NCI-H345 treated with DMSO at 0.1 percent for 48 hours (cell line): ENCODE measurements at regions not wholly inside any gene's neighbourhood (a gene's known extent, or its start where the extent isn't known, plus 50 kb on each side); places are given as distances from the start of the nearest gene placed in this dataset.

Experiments
- DNase-seq: peaks from one replicate; lab custom pipeline; 2025; ENCODE audit not compliant: unreplicated experiment; lab: John Stamatoyannopoulos, UW

GRCh38 chrX:27924718-27925117 lies 56.5 kb downstream of the DCAF8L1 start:
- no peak for DNase-seq

- no peak for DNase-seq
Observed at GRCh38 chrX:27924261-27924660, 57.0 kb downstream of the DCAF8L1 start.

- DNase-seq, result peak; percentile 0
Observed at GRCh38 chrX:27918799-27919198, 62.5 kb downstream of the DCAF8L1 start.

GRCh38 chrX:27917713-27918500 lies 63.3 kb downstream of the DCAF8L1 start:
- no peak for DNase-seq

GRCh38 chrX:27915617-27916016 lies 65.6 kb downstream of the DCAF8L1 start:
- no peak for DNase-seq

GRCh38 chrX:27910412-27910811 lies 70.8 kb downstream of the DCAF8L1 start:
- no peak for DNase-seq

GRCh38 chrX:27903960-27904359 lies 77.3 kb downstream of the DCAF8L1 start:
- no peak for DNase-seq

GRCh38 chrX:27893871-27894270 lies 86.1 kb downstream of the MAGEB10 start:
- no peak for DNase-seq

GRCh38 chrX:27893211-27893610 lies 85.4 kb downstream of the MAGEB10 start:
- DNase-seq, result no peak

GRCh38 chrX:27890611-27891010 lies 82.8 kb downstream of the MAGEB10 start:
- DNase-seq, result no peak

- no peak for DNase-seq
Observed at GRCh38 chrX:27889878-27890277, 82.1 kb downstream of the MAGEB10 start.

- no peak for DNase-seq
Observed at GRCh38 chrX:27884654-27885053, 76.9 kb downstream of the MAGEB10 start.

- DNase-seq, result no peak
Observed at GRCh38 chrX:27883468-27884092, 75.8 kb downstream of the MAGEB10 start.

GRCh38 chrX:27882695-27883094 lies 74.9 kb downstream of the MAGEB10 start:
- no peak for DNase-seq

GRCh38 chrX:27878862-27879261 lies 71.1 kb downstream of the MAGEB10 start:
- no peak for DNase-seq
